Natural killer cell (primary cell): ENCODE measurements at regions not wholly inside any gene's neighbourhood (a gene's known extent, or its start where the extent isn't known, plus 50 kb on each side); places are given as distances from the start of the nearest gene placed in this dataset.

Experiments used
- ATAC-seq, 3 donors: fragments of 150-1000 bp in 2 of 3; fragments of 200-7000 bp in 1 of 3; cut with Tn5 transposase; 1 replicate in 1 of 3; 2 replicates in 2 of 3; pipeline ENCODE4 v1.10.0; 2021; ENCODE audit warnings: mild to moderate bottlenecking in 2 of 3, moderate library complexity in 2 of 3
- DNase-seq, 2 donors: peaks; one replicate each; pipeline versions ENCODE4 v3.0.0 to v3.0.0-alpha.2; 2013 to 2021; ENCODE audit warnings: mixed read lengths in 1 of 2
- H3K27ac ChIP-seq: one replicate; pipeline ENCODE4 v1.5.1; 2013; ENCODE audit warnings: mild to moderate bottlenecking, low read length
- H3K27me3 ChIP-seq: one replicate; pipeline ENCODE4 v1.6.1; 2013; ENCODE audit warnings: low read length; ENCODE audit not compliant: control insufficient read depth, insufficient read depth
- H3K36me3 ChIP-seq: one replicate; pipeline ENCODE4 v1.6.1; 2013; ENCODE audit warnings: low read length; ENCODE audit not compliant: control insufficient read depth, insufficient read depth
- H3K4me1 ChIP-seq: one replicate; pipeline ENCODE4 v1.6.1; 2013; ENCODE audit warnings: low read length; ENCODE audit not compliant: control insufficient read depth, insufficient read depth
- H3K4me3 ChIP-seq: one replicate; pipeline ENCODE4 v1.5.1; 2013; ENCODE audit warnings: low read length
- H3K9me3 ChIP-seq: one replicate; pipeline ENCODE4 v1.6.1; 2013; ENCODE audit warnings: low read length; ENCODE audit not compliant: control insufficient read depth, insufficient read depth
- H3K27ac Mint-ChIP-seq, 2 donors: one replicate each; pipeline ENCODE4 v1.8.0; 2022; ENCODE audit warnings: mild to moderate bottlenecking in 2 of 2, mixed read lengths in 2 of 2, moderate library complexity in 1 of 2
- H3K27me3 Mint-ChIP-seq, 2 donors: one replicate each; pipeline ENCODE4 v1.8.0; 2022; ENCODE audit warnings: low read depth in 2 of 2, mixed read lengths in 2 of 2
- H3K36me3 Mint-ChIP-seq: one replicate; pipeline ENCODE4 v1.8.0; 2022; ENCODE audit warnings: mixed read lengths
- H3K4me1 Mint-ChIP-seq, 2 donors: one replicate each; pipeline ENCODE4 v1.8.0; 2022; ENCODE audit warnings: mixed read lengths in 2 of 2
- H3K4me3 Mint-ChIP-seq: one replicate; pipeline ENCODE4 v1.8.0; 2022; ENCODE audit warnings: mild to moderate bottlenecking, moderate library complexity, mixed read lengths
- H3K9me3 Mint-ChIP-seq, 2 donors: one replicate each; pipeline ENCODE4 v1.8.0; 2022; ENCODE audit warnings: mixed read lengths in 2 of 2
- CTCF ChIP-seq: fragments of 200-600 bp; IDR thresholded peaks from one replicate; pipeline ENCODE4 v1.8.0; 2022; ENCODE audit warnings: antibody characterized with exemption
- WGBS: methylation state at CpG from one replicate; pipeline ENCODE4 v1.1.7; 2013; ENCODE audit warnings: missing lambda C conversion rate; ENCODE audit not compliant: insufficient coverage; 5-methylcytosine and 5-hydroxymethylcytosine counted together
- intact Hi-C: fragments of 100-400 bp; cut with micrococcal nuclease; formaldehyde crosslinking; loops from one replicate; pipeline ENCODE4 v1.14.2; 2022

DNA sequence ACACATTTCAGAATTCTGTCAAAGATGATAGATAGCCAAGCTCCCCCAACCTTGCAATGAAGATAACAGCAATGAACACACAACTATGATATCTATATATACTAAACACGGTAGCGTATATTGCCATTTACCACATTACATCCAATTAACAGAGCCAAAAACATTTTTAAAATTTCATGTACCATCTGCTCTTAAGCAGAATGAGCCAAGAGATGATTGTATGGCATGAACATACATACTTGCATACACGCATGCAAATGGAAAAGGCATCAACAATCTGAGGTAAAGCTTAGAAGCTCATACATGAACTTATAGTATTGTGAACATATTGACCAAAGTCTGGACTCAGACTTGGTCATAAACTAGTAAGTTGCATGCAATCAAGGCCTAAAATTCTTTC is 712.9 kb upstream of the GOLIM4 start:
- no peak for TF ChIP-seq CTCF
- 97% methylated on average over 3 of the region's 3 CpGs for WGBS
- peaks cover 2 to 3% of the 10 kb centered on the region in 2 donors for H3K9me3 Mint-ChIP-seq

DNA sequence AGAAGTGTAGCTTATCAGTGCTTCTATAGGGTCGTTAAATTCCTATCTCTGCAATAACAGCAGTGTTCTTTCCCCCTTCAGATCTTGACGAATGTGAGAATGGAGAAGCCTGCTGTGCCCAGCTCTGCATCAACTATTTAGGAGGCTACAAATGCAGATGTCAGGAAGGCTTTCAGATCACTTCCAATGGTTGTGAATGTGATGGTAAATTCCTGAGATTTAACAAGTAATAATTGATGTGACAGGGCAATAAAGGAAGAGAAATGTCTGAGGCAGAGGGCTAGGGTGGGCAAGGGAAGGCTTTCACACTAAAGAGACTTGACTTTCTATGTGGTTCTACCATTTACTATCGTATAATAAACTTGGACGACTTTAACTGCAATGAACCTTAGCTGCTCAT is 711.7 kb upstream of the GOLIM4 start:
- no peak for TF ChIP-seq CTCF
- Mint-ChIP-seq H3K4me1 (no peaks in the 10 kb centered on the region), H3K27me3 (no peaks in the 10 kb centered on the region), H3K27ac (no peak overlapping the region), H3K36me3 (no peaks in the 10 kb centered on the region), H3K9me3 (peaks cover 3 to 4% of the 10 kb centered on the region in 2 donors), H3K4me3 (no peak overlapping the region)
- H3K27me3 ChIP-seq: no peaks in the 10 kb centered on the region
- no peak overlapping the region for H3K27ac ChIP-seq
- no peaks in the 10 kb centered on the region for H3K9me3 ChIP-seq
- H3K4me1 ChIP-seq: no peaks in the 10 kb centered on the region
- DNase-seq (no peak), ATAC-seq (no peak)
- H3K36me3 ChIP-seq: no peaks in the 10 kb centered on the region
- H3K4me3 ChIP-seq: no peak overlapping the region
- intact Hi-C loops: no loop called here
- 81% methylated on average over 4 of the region's 4 CpGs for WGBS

More for the DNA sequence above, 712.9 kb upstream of the GOLIM4 start:
- H3K27ac Mint-ChIP-seq: no peak overlapping the region
- H3K36me3 Mint-ChIP-seq: no peaks in the 10 kb centered on the region
- H3K4me3 Mint-ChIP-seq: no peak overlapping the region
- Histone ChIP-seq H3K27me3 (no peaks in the 10 kb centered on the region), H3K9me3 (no peaks in the 10 kb centered on the region), H3K4me1 (no peaks in the 10 kb centered on the region), H3K36me3 (no peaks in the 10 kb centered on the region), H3K4me3 (no peak overlapping the region), H3K27ac (no peak overlapping the region)
- ATAC-seq: no peak
- H3K27me3 Mint-ChIP-seq: no peaks in the 10 kb centered on the region
- H3K4me1 Mint-ChIP-seq: no peaks in the 10 kb centered on the region
- intact Hi-C loops: no loop called here
- no peak for DNase-seq

GRCh38 chr3:168806871-168807270 is 711.1 kb upstream of the GOLIM4 start:
- H3K36me3 Mint-ChIP-seq: no peaks in the 10 kb centered on the region
- H3K36me3 ChIP-seq: no peaks in the 10 kb centered on the region
- no peaks in the 10 kb centered on the region for H3K4me1 Mint-ChIP-seq
- H3K4me3 ChIP-seq: no peak overlapping the region
- no peaks in the 10 kb centered on the region for H3K4me1 ChIP-seq
- intact Hi-C loops: no loop called here
- no peak overlapping the region for H3K27ac Mint-ChIP-seq
- WGBS: 85% methylated on average over 1 of the region's 1 CpG
- DNase-seq (no peak), ATAC-seq (no peak)
- no peaks in the 10 kb centered on the region for H3K9me3 ChIP-seq
- peaks cover 3 to 4% of the 10 kb centered on the region in 2 donors for H3K9me3 Mint-ChIP-seq
- H3K27me3 ChIP-seq: no peaks in the 10 kb centered on the region
- no peaks in the 10 kb centered on the region for H3K27me3 Mint-ChIP-seq
- H3K4me3 Mint-ChIP-seq: no peak overlapping the region
- no peak for TF ChIP-seq CTCF
- no peak overlapping the region for H3K27ac ChIP-seq

GRCh38 chr3:168803536-168803935 is 707.8 kb upstream of the GOLIM4 start:
- ATAC-seq (no peak), DNase-seq (no peak)
- H3K9me3 ChIP-seq: no peaks in the 10 kb centered on the region
- no peak for TF ChIP-seq CTCF
- WGBS: no CpG with 5 or more reads among the region's 1 CpG
- Mint-ChIP-seq H3K27me3 (no peaks in the 10 kb centered on the region), H3K4me1 (no peaks in the 10 kb centered on the region), H3K9me3 (peaks cover 2 to 6% of the 10 kb centered on the region in 2 donors), H3K36me3 (no peaks in the 10 kb centered on the region), H3K4me3 (no peak overlapping the region), H3K27ac (no peak overlapping the region)
- H3K4me1 ChIP-seq: no peaks in the 10 kb centered on the region
- H3K36me3 ChIP-seq: no peaks in the 10 kb centered on the region
- intact Hi-C loops: no loop called here
- H3K27ac ChIP-seq: no peak overlapping the region
- H3K27me3 ChIP-seq: no peaks in the 10 kb centered on the region
- H3K4me3 ChIP-seq: no peak overlapping the region
